Cortex of kidney (tissue), 1 donor: ENCODE measurements at regions not wholly inside any gene's neighbourhood (a gene's known extent, or its start where the extent isn't known, plus 50 kb on each side); places are given as distances from the start of the nearest gene placed in this dataset.

Experiments
- DNase-seq: peaks from one replicate; lab custom pipeline; 2025; lab: John Stamatoyannopoulos, UW

DNA sequence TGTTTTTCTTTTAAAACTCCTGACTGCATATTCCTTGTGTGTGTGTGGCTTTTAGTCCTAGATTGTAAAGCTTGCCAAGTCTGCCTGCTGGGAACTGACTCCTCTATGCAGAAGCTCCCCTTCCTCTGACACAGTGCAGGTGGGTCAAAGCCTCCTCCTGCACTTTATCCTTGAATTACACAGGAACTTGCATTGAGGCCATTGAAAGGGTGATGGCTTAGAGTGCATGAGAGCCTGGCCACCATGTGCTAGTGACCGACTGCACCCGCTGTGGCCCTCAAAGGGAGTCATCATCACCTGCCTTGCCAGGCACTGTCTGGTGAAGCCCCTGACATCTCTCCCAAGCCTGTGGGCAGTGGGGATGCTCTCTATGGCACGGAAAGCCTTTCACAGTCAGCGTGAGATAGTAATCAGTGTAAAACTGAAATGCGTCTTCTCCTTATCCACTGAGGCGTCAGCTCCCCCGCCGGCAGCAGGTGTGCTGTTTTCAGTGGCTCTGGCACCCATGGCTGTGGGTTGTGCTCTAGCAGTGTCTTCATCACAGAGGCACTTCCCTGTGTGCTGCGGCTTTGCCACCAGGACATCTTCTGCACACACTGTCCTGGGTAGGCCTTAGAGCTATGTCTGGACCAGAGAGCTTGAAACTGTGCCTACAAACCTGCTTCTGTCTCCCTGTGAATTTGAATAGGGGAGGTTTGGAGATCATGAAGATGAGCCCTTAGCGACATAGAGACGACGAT lies 87.9 kb downstream of the THBS2 start:
- no peak for DNase-seq

DNA sequence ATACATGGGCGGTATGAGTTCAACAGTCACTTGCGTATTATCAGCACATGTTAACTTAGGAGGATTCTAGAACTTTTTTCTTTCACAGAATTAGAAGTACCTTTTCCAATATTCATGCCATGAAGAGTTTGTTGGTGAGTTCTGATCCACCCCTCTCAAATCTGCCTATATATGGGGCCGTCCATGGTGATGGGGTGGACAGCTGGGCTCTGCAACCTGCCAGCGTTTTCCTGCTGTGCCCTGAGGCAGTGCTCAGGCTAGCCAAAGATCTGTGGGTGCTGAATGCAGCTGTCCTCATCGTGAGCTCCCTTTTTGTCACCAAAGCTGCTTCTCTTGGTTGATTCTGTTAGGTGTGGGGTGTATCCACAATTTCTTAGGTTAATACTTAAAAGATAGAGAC lies 88.7 kb downstream of the THBS2 start:
- no peak for DNase-seq

DNA sequence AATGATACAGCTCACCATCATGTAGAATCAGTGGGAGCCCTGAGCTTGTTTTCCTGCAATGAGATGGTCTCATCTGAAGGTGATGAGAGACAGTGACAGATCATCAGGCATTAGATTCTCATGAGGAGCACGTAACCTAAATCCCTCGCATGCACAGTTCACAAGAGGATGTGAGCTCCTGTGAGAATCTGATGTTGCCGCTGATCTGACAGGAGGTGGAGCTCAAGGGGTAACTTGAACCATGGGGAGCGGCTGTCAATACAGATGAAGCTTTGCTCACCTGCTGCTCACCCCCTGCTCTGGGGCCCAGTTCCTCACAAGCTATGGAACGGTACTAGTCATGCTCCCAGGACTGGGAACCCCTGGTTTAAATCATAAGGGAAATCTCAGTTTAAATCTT lies 89.2 kb downstream of the THBS2 start:
- no peak for DNase-seq

DNA sequence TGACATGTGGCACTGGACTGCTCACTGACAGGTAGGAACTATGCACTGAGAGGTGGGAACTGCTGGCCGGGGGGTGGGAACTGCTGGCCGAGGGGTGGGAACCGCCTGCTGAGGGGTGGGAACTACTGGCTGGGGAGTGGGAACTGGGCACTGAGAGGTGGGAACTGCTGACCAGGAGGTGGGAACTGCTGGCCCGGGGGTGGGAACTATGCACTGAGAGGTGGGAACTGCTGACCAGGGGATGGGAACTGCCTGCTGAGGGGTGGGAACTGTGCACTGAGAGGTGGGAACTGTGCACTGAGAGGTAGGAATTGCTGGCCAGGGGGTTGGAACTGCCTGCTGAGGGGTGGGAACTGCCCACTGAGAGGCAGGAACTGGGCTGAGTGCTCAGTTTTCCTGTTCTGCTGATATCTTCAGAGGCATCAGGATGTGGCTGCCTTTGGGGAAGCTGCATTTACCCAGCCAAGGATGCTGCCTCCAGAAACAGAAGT lies 90.2 kb downstream of the THBS2 start:
- no peak for DNase-seq

DNA sequence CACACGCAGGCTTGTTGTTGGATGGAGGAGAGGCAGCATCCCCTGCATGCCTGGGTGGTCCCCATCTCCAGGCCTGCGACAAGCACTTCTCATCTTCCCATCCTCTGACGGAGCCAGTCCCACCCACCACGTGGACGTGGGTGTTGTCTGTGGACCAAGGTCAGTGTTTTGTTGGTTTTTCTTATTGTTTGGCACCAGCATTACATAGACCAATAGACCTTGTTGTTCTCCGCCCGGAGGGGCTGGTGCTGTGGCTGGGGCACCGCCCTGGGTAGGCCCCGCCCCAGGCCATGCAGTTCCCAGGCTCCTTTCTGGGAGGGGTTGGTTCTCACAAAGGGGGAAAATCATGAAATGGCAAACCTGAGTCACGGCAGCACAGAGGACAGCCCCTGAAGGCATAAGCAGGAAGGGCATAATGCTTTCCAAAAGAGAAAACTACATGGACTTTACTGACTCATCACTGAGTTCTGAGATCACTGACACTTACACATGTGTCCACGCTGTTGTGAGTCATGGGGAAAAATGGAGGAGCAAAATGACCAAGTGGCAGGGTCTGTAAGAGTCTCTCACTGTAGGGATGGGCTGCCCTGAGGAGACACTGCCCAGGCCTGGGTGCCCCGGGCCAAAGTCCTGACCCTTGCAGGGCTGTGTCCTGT lies 90.8 kb downstream of the THBS2 start:
- DNase-seq, result no peak

DNA sequence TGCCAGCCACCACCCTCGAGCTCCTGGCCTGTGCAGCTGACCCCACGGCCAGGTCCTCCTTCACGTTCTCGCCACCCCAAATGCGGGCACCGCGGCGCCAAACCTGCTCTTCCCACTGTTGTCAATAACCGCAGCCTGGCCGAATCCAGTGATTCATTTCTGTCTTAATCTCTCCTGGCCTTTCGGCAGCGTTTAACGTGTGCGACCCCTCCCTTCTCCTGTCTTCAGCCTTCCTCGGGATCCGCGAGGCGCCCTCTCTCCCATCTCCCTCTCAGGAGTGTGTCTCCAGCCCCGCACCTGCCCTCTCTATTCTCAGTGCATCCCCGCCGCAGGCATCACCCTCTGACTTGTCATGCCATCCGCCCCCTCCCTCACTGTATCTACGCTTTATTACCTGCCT lies 91.4 kb downstream of the THBS2 start:
- DNase-seq, result no peak

DNA sequence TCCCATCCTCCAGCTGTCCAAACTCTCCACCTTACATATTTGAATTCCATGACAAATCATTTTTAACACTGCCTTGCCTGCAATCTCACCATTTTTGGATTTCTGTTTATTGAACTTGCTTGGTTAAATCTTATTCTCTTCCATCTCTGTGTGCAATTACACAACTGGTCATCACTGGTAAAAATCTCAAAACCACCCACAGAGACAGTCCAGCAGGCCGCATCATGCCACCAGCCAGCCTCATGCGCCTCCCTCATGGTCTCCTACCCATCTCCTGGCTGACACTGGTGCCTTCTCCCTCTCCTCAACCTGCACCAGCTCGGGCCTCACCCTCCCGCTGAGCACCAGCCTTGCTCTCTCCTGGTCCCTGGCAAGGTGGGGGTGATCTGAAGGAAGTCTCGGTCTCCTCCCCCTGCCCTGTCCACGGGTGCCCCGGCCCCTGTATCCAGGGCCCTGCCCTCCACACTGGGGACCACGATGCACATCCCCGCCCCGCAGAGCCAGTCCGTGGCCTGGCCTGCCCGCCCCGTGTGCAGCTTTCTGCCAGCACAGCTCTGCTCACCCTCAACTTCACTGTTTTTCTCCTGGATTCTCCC lies 92.0 kb downstream of the THBS2 start:
- no peak for DNase-seq

DNA sequence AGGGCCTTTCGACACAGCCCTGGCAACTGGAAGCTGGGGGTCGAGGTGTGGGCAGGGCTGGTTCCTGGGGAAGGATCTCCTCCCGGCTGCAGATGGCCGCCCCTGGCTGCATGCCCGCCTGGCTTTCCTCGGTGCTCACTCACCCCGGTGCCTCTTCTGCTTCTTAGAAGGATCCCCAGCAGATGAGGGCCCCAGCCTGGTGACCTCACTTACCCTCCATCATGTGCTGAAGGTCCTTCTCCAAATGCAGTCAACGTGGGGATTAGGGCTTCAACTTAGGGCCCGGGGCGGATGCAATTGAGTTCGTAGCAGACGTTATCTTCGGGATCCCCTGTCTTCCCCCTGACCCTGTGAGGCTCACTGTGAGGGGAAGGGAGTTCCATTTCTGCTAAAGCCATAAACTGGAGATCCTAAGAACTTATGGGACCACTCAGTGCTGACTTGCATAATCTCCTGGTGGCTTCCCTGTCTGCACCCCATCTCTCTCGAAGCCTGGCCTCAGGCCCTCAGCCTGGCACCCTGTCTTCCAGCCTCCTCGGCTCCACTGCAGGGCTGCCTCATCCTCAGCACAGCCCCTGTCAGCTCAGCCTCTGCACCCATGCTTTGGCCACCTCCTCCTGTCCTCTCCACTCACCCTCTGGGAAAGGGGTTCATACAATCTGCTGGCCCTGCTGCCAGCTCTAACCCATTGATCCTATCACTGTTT lies 92.6 kb downstream of the THBS2 start:
- no peak for DNase-seq

DNA sequence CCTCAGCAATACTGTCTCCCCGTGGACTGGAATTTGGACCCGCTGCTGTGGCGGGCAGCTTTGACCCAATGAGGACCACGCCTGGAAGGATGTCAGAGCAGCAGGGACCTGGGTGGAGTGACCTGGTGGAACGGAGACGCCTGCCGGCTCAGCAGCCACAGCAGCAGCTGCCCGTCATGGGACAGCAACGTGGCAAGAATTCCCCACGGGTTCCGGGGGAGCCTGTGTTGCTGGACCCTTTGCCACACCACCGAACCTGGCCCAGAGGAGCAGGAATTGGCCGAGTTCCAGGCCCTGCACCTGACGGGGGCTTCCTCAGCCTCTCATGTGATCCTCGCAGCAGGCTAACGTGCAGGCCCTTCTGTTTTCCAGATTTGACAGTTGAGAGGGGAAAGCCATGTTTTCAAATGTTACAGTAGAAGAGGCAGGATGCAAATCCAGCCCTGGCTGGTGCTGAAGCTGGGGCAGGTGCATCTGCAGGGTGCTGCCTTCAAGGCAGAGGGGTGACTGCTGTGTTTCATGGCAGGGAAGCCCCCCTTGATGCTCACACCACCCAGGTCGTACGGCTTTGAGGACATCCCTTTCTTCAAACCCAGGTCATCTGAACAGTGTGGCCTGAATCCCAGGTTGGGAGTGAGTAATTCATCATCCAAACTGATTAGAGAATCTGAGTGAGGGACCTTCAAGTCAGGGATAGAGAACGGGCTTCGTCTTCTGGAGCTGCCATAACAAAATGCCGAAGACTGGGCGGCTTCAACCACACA lies 93.4 kb downstream of the THBS2 start:
- no peak for DNase-seq

DNA sequence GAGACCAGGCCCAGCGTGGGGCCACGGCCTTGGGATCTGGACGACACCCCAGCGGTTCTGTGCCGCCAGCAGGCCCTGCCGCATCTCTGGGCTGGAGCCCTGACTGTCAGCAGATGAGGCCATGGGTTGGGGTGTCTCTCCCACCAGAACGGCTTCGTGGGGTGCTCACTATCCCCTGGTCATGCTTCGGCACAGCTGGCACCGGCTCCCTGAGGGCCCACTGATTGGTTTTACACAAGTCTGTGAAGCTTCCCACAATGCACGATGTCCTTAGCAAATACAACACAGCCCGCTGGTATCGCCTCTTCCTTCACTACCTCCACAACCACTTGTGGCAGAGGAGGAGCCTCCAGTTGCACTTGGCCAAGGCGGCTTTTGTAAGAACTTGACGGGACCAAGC lies 94.3 kb downstream of the THBS2 start:
- no peak for DNase-seq

DNA sequence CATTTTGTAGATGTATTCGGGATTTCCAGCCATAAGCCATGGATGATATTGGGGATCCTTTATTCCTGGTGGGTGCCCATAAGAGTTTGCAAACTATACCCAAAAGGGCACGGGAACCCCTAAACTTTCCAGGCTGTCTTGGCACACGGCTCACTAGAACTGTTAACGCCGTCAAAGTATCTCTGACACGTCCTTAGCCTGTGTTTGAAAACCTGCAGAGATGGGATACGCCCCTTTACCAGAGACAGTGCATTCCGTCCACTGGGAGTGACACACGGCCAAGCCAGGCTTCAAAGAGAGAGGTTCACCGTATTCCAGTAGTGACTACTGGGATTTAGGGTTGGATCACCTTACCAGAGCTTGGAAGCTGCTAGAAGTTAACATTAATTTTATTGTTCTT lies 95.0 kb downstream of the THBS2 start:
- no peak for DNase-seq

DNA sequence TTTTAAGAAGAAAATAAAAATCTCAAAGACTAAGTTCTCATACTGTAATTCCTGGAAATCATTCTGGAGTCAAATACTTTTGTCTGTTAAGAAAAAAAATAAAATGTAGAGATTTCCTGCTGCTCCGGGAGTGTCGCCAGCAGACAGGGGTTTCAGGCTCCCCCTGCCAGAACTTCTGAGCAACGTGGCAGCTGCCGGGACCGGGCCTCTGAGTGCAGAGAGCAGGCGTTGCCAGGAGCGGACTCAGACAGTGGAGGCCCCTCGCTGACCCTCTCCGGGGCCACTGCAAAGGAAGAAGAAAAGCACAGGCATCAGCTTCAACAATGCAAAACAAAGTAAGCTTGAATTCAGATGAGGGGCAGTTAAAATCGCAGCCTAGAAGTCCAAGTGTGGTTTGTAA lies 95.5 kb downstream of the THBS2 start:
- no peak for DNase-seq

DNA sequence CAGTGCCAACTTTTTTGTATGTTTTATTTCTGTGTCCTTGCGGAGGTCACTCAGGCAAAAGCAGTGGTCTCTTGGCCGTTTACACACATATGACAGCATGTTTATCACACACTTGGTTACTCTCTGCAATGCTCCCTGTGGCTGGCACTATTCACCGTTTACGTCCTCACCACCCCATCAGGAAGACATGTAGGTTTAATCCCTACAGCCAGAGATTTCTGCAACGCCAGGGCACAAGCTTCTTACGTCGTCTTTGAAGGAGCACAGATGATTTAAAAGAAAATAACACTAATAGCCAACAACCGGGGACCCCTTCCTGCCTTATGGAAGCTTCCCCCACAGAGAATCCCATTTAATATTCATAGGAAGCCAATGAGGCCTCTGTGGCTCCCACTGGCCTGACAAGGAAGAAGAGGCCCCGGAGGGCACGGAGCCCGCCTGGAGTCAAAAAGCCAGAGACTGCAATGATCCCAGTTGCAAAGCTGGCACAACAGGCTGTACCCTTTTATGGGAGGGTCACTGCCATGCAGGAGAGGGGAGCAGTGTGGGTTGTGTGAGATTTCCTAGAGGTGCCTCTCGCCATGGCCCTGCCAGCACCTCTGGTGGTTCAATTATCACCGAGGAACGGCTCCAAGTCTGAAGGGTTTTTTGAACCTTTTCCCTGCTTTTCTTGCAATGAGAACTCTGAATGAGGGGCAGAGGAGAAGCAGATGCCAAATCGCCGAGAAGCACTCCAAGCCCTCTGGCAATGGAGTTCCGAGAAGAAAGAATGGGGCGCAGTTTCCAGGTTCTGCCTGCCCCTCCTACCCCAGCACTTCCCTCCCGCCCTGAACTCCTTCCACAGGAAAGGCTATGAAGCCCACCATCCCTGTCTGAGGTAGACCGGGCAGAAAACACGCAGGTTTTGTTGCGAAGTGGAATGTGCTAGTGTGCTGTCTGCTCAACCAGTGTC lies 96.2 kb downstream of the THBS2 start:
- no peak for DNase-seq

DNA sequence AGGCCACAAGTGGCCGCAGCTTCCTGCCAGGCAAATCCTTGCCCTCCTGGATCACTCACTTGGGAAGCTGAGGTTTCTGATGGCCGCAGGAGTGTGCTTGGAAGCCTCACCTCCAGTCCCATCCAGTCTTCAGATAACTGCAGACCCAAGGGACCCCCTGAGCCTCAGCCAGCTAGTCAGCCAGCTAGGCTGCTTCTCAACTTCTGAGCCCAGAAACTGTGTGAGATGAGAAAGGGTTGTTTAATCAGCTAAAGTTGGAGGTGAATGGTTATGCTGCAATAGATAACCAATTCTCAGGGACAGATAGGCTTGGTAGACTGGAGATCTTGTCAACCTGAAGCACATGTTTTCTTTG lies 96.9 kb downstream of the THBS2 start:
- no peak for DNase-seq

DNA sequence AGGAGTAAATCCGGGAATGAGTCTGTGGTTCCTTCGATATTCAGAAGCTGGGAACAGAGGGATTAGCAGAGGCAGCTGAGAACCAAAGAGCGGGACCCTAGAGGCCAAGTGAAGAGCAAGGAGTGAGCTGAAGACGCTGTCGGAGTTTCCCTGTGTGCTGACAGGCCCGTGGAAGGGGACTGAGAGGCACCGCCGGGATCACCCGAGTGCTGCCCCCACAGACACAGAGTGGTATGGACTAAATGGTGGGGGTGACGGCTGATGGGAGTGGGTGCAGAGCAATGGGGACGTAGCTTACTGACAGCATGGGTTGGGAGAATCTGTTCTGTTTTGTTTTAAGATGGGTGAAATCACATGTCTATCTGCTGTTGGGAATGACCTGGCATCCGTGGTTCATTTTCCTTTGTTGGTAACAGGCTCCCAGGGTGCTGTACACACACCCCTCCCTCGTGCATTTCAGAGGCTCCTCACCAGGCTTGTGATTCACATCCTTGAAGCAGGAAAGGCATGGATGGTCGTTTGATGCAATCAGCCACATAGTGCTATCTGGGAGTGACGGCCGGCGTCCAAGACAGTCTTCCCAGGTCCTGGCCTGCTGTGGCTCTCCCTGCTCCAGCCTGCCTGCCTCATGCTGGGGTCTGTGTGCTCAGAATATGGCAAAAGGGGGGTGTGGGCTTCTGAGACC lies 97.4 kb downstream of the THBS2 start:
- DNase-seq, result no peak

DNA sequence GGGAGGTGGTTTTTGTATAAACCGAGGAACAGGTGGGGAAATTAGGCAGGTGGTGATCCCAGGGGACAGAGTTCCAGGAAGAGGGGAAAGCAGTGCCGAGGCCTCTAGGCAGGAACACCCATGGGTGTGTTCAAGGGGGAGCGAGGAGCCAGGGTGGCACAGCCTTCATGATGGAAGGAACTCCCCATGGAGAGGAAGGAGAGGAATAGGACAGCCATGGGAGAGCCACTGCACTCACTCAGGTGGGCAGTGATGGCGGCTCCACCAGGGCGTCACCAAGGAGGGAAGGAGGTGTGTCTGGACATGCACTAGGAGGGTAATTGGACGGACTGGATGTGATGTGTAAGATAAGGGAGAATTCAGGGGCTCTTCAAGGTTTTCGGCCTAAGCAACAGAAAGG lies 98.2 kb downstream of the THBS2 start:
- no peak for DNase-seq

DNA sequence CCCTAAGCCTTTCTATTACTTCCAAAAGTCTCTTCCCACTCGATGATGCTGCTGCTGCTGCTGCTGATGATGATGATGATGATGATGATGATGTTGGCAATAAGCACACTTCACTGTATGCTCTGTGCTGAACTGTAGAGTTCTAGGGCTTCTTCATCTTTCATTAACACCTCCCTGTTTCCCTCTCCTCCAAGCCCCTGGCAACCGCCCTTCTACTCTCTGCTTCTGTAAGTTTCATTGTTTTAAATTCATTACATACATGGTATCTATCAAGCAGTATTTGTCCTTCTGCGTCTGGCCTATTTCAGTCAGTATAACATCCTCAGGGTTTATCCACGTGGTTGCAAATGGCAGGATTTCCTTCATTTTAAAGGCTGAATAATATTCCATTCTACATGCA lies 100.2 kb downstream of the THBS2 start:
- DNase-seq, result no peak

DNA sequence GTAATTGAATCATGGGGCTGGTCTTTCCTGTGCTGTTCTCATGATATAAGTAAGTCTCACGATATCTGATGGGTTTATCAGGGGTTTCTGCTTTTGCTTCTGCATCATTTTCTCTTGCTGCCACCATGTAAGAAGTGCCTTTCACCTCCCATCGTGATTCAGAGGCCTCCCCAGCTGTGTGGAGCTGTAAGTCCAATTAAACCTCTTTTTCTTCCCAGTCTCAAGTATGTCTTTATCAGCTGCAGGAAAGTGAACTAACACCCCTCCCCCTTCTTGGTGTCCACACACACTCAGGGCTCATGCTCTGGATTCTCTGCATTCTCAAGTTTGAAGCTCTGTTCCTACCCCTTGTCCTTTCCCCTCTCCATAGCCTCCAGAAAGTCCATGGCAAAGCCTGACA lies 107.1 kb downstream of the THBS2 start:
- DNase-seq, result no peak

DNA sequence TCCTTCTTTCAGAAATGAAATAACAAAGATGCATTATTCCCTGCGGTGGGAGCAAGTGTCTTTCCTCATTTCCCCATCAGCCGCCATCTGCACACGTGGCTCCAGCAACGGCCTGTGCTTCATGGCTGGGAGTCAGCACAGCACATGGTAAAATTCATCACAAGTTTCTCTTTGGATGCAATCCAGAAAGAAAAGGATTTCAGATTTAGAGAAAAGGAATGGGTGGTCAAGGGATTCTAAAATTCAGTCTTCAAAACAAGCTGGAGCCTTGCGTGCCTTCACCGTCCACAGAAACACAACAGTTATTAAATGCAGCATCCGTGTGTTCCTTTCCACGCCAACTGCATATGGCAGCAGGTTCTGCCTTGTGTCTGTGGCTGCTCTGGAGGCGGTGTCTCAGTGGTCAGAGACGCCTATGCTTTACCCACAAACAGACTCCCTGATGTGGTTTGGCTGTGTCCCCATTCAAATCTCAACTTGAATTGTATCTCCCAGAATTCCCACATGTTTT lies 107.6 kb downstream of the THBS2 start:
- no peak for DNase-seq

DNA sequence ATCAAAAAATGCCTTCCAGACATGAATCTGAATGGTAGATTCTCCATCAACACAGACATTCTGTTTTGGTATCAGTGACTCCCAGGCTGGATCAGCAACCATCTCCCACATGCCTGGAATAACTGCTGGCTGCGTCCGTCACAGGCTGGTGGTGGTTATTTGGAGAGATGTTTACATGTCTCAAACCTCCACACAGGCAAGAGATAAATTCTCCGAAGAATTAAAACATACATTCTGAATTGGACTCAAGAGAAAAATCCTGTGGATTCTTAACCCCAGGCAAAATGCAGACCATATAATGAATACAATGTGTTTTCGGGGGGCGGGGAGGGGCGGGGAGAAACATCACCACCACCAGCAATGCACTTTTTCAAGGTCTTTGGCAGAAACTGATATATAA lies 108.2 kb downstream of the THBS2 start:
- no peak for DNase-seq
